Epidermal melanocyte (primary cell): ENCODE measurements at regions not wholly inside any gene's neighbourhood (a gene's known extent, or its start where the extent isn't known, plus 50 kb on each side); places are given as distances from the start of the nearest gene placed in this dataset.
"Not testable (repeated sequence)": the region's sequence is repeated elsewhere in the genome, so short reads cannot be mapped to it uniquely, and the experiment has no call there.

Experiments used
- DNase-seq: peaks from one replicate; pipeline ENCODE4 v3.0.0; 2011; ENCODE audit warnings: low spot score; ENCODE audit not compliant: insufficient read length

GRCh38 chr2:234725528-234726264 lies 226.1 kb upstream of the SH3BP4 start:
- DNase-seq: no peak

DNA sequence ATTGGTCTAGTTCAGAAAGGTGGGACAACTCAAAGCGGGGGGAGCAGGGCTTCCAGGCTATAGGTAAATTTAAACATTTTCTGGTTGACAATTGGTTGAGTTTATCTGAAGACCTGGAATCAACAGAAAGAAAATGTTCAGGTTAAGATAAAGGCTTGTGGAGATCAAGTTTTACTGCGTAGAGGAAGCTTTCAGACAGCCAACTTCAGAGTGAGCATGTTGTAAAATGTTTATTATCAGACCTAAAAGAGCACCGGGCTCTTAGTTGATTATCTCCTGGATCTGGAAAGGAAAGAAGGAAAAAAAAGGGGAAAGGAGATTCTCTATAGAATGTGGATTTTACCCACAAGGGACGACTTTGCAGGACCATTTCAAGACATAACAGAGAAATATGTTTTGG lies 227.0 kb upstream of the SH3BP4 start:
- no peak for DNase-seq

GRCh38 chr2:234723400-234723799 lies 226.5 kb upstream of the ARL4C start:
- no peak for DNase-seq

DNA sequence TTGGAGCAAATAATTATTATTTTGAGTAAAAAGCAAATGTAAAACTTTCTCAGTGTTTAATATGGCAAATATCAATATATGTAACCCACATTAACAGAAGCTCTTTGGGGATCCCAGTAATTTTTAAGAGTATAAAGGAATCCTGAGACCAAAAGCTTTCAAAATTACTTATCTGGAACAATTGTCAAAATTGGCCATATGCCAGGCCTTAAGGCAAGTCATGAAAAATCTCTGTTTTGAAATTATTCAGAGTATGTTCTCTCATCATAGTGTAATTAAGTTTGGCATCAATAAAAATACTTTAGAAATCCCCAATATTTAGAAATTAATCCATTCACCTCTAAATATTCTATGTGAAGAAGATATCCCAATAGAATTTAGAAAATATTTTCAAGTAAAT lies 225.3 kb upstream of the ARL4C start:
- no peak for DNase-seq

GRCh38 chr2:234719116-234719716 lies 222.3 kb upstream of the ARL4C start:
- DNase-seq: no peak

DNA sequence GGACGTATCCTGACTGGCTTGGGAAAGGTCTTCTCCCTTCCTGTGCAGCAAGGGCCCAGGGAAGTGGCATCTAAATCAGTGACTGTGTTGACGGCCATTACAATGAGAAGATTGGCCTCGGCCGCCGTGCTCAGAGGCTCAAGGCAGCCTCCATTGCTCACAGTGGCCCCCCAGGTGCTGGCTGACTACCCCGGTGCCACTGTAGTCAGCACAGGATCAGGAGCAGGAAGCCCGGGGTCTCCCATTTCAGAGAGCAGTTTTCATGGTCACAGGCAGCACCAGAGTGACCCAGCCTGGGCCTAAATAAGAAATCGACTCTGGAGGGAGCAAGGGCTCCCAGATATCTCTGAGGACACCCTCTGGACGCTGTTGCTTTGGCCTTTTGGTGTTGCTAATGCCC lies 219.4 kb upstream of the ARL4C start:
- no peak for DNase-seq

GRCh38 chr2:234715671-234716250 lies 218.9 kb upstream of the ARL4C start:
- no peak for DNase-seq

GRCh38 chr2:234714711-234715110 lies 217.8 kb upstream of the ARL4C start:
- no peak for DNase-seq

DNA sequence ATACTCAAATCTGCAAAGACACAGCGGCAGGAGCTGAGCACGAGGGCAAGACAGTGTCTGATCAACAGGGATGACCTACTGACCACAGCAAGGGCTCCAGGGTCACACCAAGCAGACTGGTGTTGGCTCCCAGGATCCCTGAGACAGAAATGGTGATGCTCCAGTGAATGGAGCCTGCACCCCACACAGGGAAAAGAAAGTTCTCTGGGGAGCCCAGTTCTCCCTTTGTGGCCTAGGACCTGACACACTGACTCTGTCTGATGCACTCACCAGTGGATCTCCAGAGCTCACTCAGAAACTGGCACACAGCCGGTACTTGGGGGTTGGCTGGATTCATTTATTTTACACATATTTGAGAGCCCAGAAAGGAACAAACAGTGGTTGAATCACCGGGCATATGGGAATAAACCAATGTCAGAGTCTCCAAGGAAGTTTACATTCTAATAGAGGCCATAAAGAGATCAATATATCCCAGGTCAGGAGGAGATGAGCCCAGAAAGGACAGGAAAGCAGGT lies 215.6 kb upstream of the ARL4C start:
- DNase-seq: no peak

DNA sequence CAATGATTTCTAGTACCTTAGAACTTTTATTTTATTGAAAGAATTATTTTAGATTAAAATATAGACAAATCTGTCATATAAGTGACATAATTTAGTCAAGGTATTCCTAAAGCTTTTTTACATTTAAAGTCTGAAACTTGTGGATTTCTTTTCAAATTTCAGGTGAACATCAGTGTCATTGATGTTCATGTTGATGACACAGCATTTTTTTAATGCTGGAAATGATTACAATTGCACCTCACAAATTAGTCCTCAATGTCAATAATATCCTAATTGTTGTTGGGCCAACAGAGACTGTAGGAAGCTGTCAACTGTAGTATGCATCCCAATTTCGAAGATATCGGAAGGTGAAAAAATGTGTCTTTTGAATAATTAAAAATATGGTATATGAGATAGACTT lies 214.4 kb upstream of the ARL4C start:
- no peak for DNase-seq

GRCh38 chr2:234710587-234710986 lies 213.7 kb upstream of the ARL4C start:
- no peak for DNase-seq

DNA sequence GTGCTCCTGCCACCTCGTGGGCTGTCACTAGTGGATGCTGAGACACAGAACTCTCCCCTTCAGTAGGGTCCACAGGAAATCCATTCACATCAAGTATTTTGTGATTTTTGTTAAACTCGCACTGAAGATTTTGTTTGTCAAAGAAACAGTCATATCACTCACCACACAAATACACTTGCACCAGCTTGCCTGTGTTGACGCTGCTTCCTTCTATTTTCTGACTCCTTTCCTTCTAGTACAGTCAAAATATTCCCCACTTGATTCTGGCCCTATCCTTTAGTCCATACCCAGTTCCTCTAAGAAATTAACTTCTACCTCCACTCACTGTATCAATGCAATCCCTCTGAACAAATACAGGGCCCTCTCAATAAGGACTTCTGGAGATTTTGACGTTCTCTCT lies 213.2 kb upstream of the ARL4C start:
- DNase-seq: no peak

- no peak for DNase-seq
Measured at GRCh38 chr2:234708717-234709116, 211.8 kb upstream of the ARL4C start.

DNA sequence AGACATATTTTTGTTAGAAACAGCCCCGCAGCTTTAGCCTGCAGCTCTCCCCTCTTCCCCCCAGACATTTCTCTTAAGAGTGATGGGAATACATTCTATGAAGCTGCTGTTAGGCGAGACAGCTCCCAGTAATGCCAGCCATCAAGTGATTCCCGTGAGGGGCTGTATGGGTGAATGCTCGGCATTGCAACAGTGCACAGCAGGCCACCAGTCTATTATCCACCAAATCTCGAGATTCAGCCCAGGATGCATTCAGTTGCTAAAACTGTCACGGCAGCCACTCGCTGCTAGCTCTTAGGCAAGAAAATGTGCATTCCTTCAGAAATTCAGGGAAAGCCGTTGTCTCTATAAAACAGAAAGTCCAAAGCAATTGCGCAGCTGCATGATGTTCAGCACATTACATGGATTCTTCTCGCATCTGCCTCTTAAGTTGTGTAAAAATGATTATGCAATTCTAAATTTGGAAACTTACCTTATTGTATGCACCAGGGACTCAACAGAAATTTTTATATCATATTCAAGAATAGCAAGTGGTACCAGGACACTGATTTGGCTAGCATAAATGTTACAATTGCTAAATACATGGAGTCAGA lies 211.3 kb upstream of the ARL4C start:
- DNase-seq: no peak

DNA sequence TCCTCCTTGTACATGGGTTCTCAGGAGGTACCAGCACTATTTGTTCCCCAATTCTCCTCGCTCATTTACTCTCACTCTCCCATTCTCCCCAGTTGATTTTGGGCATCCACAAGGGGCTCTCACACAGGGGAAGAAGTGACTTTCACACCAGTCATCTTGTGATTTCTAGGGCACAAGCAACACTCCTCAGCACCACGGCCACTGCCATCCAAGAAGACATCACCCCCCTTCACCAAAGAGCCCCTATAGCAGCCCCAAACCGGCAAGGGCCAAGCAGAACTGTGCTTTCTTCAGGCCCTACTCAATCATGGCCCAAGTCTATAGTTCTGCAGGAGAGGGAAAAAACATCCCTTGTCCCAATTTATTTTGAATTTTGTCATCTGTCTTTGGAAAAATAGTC lies 209.2 kb upstream of the ARL4C start:
- no peak for DNase-seq

DNA sequence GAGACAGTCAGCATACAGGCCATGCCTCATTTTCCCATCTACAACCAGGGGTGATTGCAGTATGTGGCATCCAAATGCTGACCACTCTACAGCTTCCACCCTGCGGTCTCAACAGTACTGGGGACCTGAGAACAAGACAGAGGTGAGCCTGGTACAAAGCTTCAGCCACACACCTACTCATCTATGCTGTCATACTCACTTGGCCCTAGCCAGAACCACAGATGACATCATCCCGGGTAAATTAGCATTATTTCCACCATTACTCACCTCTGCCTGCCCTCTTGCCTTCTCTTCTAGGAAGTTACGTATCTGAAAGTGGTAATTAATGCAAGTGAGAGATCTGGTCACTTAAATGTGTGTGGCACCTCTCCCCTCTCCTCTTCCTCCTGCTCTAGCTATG lies 208.2 kb upstream of the ARL4C start:
- DNase-seq: no peak

DNA sequence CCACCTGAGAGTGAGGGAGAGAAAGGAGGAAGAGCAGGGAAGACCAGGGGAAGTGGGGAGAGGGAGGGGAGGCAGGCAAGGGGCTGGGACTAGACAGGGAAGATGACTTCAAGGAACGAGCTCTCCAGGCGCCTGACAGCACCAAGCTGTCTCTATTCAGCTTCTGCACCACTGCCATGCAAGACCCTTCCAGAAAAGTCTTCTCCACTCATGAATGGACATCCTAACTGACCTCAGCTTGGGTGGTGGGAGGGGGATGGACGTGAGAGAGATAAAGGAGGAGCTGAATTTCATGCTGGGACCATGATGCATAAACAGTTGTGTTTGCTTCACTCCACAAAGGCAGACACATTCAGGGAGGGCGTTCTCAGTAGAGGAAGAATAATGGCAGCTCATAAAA lies 206.4 kb upstream of the ARL4C start:
- no peak for DNase-seq

DNA sequence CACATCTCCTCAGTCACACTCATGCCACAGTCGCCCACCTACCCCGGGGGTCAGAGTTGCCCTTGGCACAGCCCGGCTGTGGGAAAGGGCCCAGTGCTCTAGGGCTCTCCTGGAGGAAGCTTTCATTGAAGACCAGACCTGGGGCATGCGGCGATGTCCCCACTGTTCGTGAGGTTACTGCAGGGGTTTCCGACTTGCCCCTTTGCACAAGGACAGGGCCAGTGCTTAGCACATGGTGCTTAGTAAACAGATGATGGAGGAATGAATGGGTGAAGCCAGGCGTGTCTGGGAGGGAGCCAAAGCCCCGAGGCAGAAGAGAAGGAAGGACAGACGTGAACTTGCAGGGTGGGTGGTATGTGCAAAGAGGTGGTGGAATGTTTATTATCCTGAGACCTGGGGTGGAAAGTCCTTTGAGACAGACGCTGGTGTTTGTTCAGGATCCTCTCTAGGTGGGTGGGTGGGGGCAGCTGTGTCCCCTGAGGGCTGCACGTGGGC lies 205.9 kb upstream of the ARL4C start:
- no peak for DNase-seq

- DNase-seq: no peak
Measured at GRCh38 chr2:234701841-234702240, 205.0 kb upstream of the ARL4C start.

GRCh38 chr2:234701421-234701820 lies 204.5 kb upstream of the ARL4C start:
- no peak for DNase-seq

DNA sequence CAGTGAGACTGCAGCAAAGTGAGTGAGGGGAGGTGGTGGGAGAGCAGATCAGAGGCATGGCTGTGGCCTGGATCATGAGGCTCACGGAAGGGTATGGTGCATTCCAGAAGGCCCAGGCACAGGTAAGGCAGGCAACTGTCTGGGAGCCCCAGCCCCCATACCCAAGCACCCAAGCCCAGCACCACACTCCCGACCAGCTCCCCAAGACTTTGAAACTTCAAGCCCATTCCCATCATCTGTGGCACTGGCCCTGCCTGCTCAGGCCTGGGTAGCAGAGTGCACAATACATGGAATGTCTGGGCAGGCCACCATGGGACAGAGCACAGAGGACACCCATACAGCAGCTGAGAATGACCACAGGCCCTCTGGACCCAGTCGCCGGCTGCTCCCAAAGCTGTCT lies 202.6 kb upstream of the ARL4C start:
- no peak for DNase-seq

DNA sequence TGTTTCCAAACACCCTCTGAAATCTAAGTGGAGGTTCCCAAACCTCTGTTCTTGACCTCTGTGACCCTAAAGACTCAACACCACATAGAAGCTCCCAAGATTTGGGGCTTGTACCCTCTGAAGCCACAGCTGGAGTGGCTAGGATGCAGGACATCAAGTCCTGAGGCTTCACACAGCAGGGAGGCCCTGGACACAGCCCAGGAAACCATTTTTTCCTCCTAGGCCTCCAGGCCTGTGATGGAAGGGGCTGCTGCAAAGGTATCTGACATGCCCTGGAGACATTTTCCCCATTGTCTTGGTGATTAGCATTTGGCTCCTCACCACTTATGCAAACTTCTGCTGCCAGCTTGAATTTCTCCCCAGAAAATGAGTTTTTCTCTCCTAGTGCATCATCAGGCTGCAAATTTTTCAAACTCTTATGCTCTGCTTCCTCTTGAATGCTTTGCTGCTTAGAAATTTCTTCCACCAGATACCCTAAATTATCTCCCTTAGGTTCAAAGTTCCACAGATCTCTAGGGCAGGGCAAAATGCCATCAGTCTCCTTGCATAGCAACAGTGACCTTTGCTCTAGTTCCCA lies 200.5 kb upstream of the ARL4C start:
- not testable (repeated sequence) for DNase-seq
